Nephron (organoid): ENCODE measurements at regions not wholly inside any gene's neighbourhood (a gene's known extent, or its start where the extent isn't known, plus 50 kb on each side); places are given as distances from the start of the nearest gene placed in this dataset.

Experiments used
- H3K27ac Mint-ChIP-seq, 3 experiments: 2 replicates each; pipeline ENCODE4 v1.8.0; 2020; ENCODE audit warnings: mixed read lengths in 3 of 3, mild to moderate bottlenecking in 2 of 3, moderate library complexity in 1 of 3
- H3K27me3 Mint-ChIP-seq: 2 replicates; pipeline ENCODE4 v1.8.0; 2021; ENCODE audit warnings: low read depth, mild to moderate bottlenecking, moderate library complexity, mixed read lengths
- H3K36me3 Mint-ChIP-seq: 2 replicates; pipeline ENCODE4 v1.8.0; 2020; ENCODE audit warnings: low read depth, mixed read lengths
- H3K4me1 Mint-ChIP-seq: 2 replicates; pipeline ENCODE4 v1.8.0; 2020; ENCODE audit warnings: mixed read lengths
- H3K4me3 Mint-ChIP-seq, 3 experiments: 2 replicates each; pipeline ENCODE4 v1.8.0; 2020; ENCODE audit warnings: mild to moderate bottlenecking in 3 of 3, mixed read lengths in 3 of 3, moderate library complexity in 2 of 3
- H3K9me3 Mint-ChIP-seq: 2 replicates; pipeline ENCODE4 v1.8.0; 2020; ENCODE audit warnings: mixed read lengths
- TF ChIP-seq, protein P1 (sequence below), 3 experiments: fragments of 200-600 bp; sonication (generic); IDR thresholded peaks; one replicate each; pipeline ENCODE4 v1.5.0; 2021; ENCODE audit warnings: antibody characterized with exemption in 3 of 3; ENCODE audit not compliant: unreplicated experiment in 3 of 3

DNA sequence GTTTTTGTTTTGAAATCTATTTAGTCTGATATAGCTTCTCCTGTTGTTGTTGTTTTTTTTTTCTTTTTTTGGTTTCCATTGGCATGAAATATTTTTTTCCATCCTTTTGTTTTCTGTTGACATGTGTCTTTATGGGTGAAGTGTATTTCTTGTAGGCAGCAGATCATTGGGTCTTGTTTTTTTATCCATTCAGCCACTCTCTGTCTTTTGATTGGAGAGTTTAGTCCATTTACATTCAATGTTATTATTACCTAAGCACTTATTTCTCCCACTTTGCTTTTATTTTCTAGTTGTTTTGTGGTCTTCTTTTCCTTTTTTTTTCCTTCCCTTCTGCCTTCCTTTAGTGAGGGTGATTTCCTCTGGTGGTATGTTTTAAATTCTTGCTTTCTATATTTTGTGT is 193.6 kb upstream of the TMEM260 start:
- H3K4me1 Mint-ChIP-seq = no peaks in the 10 kb centered on the region
- TF ChIP-seq, protein P1, sequence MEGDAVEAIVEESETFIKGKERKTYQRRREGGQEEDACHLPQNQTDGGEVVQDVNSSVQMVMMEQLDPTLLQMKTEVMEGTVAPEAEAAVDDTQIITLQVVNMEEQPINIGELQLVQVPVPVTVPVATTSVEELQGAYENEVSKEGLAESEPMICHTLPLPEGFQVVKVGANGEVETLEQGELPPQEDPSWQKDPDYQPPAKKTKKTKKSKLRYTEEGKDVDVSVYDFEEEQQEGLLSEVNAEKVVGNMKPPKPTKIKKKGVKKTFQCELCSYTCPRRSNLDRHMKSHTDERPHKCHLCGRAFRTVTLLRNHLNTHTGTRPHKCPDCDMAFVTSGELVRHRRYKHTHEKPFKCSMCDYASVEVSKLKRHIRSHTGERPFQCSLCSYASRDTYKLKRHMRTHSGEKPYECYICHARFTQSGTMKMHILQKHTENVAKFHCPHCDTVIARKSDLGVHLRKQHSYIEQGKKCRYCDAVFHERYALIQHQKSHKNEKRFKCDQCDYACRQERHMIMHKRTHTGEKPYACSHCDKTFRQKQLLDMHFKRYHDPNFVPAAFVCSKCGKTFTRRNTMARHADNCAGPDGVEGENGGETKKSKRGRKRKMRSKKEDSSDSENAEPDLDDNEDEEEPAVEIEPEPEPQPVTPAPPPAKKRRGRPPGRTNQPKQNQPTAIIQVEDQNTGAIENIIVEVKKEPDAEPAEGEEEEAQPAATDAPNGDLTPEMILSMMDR (IDR thresholded peaks at IDR 0.05; ENCODE audit: unreplicated experiment in 3 of 3) = no peak
- H3K9me3 Mint-ChIP-seq = peaks cover 33% of the 10 kb centered on the region
- peaks cover 8% of the 10 kb centered on the region for H3K27me3 Mint-ChIP-seq
- no peak overlapping the region for H3K27ac Mint-ChIP-seq
- H3K4me3 Mint-ChIP-seq = no peak overlapping the region
- no peaks in the 10 kb centered on the region for H3K36me3 Mint-ChIP-seq

DNA sequence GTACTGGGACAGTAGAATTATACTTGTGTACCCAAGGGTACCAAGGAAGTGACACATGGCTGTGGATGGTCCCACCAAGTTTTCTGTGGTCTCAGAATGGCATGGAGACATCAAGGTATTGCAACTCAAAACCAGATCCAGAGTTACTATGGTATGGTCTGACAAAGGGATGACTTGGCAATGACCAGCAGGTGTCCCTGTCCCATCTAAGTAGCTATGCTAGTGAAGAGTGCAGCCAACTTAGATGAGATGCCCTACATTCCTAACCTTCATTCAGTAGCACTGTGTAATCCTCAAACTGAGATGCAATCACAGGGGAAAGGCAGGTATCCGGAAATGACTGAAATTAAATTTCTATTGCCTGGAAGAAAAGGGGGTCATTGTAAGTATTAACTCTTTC is 188.7 kb upstream of the TMEM260 start:
- Mint-ChIP-seq H3K9me3 (peaks cover 10% of the 10 kb centered on the region), H3K36me3 (no peaks in the 10 kb centered on the region), H3K4me1 (no peaks in the 10 kb centered on the region), H3K4me3 (no peak overlapping the region), H3K27ac (no peak overlapping the region), H3K27me3 (peaks cover 13% of the 10 kb centered on the region)
- TF ChIP-seq, protein P1 (IDR thresholded peaks at IDR 0.05; ENCODE audit: unreplicated experiment in 3 of 3) = no peak

DNA sequence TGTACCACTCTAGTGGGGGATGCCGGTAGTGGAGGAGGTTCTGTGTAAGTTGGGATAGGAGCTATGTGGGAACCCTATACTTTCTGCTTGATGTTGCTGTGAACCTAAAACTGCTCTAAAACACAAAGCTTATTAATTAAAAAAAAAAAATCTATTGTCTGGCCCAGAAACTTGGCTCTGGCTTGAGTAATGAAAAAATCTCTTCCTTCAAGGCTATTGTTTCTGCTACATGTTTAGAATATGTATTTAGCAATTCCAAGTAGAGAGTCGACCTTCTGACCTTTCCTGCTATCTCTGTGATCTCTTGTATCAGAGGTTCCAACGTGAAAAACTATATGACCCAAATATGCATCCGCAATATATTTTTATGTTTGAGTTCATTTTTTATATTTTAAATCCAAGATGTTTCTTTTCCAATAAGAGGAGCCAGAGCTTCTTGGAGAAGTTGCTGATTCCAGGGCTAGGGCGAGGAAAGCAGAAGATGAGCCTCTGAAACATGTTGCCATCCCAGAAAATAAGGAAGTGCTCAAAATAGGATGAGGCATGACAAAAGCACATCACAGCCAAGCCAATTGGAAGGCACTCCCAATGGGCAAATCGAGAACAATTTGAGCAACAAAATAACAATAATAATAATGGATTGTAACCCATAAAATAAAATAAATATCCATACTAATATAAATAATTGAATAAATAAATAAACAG is 184.6 kb upstream of the TMEM260 start:
- H3K4me3 Mint-ChIP-seq = no peak overlapping the region
- no peaks in the 10 kb centered on the region for H3K9me3 Mint-ChIP-seq
- H3K27ac Mint-ChIP-seq = no peak overlapping the region
- H3K27me3 Mint-ChIP-seq = peaks cover 4% of the 10 kb centered on the region
- TF ChIP-seq, protein P1 (IDR thresholded peaks at IDR 0.05; ENCODE audit: unreplicated experiment in 3 of 3) = no peak
- no peaks in the 10 kb centered on the region for H3K36me3 Mint-ChIP-seq
- H3K4me1 Mint-ChIP-seq = no peaks in the 10 kb centered on the region

DNA sequence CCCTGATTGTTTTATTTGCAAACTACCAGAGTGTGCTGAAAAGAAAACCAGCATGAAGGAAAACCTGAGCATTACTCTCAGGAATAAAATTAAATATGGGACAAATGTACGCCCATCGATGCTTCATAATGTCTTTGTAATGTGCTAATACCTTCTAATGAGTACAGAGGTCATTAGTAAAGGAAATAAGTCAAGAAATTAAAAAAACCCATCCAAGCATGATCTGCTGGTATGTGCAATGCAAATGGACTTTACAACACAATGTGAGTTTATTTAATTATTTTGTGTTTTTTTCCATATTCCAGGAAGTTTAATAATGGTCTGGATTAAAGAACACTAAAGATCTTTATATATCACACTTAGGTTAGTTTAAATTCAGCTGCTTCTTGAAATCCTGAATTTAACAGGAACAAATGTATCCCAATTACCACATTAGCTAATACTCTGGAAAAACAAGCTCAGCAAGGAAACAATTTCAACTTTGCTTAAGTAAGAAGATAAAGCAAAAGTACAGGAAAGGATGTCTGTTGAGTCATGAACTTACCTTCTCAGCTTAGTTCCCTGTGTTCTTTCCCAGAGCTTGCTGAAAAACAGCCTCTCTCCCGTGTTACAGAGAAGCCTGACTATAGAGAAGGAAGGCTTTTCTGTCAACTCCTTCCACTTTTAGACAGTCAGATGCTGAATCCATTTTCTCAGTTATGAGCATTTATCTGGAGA is 179.3 kb upstream of the TMEM260 start:
- Mint-ChIP-seq H3K9me3 (peaks cover 7% of the 10 kb centered on the region), H3K27me3 (peaks cover 8% of the 10 kb centered on the region), H3K4me3 (no peak overlapping the region), H3K27ac (no peak overlapping the region), H3K4me1 (no peaks in the 10 kb centered on the region), H3K36me3 (no peaks in the 10 kb centered on the region)
- TF ChIP-seq, protein P1 (IDR thresholded peaks at IDR 0.05; ENCODE audit: unreplicated experiment in 3 of 3) = no peak

DNA sequence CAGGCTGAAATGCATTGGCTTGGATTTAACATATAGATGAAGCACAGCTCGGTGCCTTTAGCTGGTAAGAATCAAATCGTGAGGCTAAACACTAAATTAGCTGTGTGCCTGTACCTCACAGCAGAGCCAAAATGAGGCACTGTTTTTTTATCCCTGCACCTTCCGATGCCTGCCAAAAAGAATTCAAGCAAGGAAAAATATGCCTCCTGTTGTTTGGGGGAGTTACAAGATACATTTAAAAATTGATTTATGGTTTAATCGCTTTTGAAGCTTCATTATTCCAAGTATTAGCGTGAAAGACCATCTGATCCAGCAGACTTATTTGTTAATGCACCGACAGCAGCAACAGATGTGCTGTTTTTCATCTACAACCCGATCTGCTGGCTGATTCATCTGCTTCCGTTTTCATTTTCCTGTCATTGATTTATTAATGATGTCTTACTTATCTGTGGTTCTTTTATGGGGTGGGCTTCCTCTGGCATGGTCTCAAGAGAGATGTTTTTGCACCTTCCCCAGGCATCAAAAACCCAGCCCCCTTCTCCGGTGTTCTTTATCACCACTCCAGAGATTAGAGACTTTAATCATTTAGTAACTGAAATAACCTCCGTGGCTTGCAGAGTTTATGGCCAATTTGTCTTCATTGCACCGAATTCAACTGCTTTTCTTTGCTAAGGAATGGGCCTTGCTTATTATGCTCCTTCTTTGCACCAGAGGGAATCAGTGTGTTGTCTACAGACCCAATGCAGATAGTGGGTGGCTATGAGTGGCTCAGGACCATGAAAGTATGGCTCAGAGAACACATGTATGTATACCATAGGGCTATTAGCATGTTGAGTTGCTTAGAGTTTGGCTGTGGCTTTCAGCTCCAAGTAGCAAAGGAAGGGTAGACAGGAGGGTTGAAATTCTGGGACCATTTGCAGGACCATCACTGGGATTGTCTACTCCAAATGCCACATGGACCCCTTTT is 166.8 kb upstream of the TMEM260 start:
- Mint-ChIP-seq H3K36me3 (no peaks in the 10 kb centered on the region), H3K4me1 (peaks cover 11% of the 10 kb centered on the region), H3K27ac (no peak overlapping the region), H3K27me3 (peaks cover 86% of the 10 kb centered on the region), H3K9me3 (peaks cover 16% of the 10 kb centered on the region), H3K4me3 (peak overlapping the region in 1 of 3 experiments; percentile 18)
- TF ChIP-seq, protein P1 (IDR thresholded peaks at IDR 0.05; ENCODE audit: unreplicated experiment in 3 of 3) = no peak
